GM12878 (cell line): ENCODE measurements at regions not wholly inside any gene's neighbourhood (a gene's known extent, or its start where the extent isn't known, plus 50 kb on each side); places are given as distances from the start of the nearest gene placed in this dataset.

ENCODE experiments used
- BHLHE40 ChIP-seq, 2 experiments: fragments of 450-650 bp in 1 of 2; IDR thresholded peaks; 2 replicates each; pipeline ENCODE4 v1.6.1; 2011 to 2017; ENCODE audit warnings: low read depth in 2 of 2, borderline replicate concordance in 1 of 2, improper control_type of control experiment in 1 of 2, low read length in 1 of 2, mild to moderate bottlenecking in 1 of 2
- ETV6 ChIP-seq, 2 experiments: fragments of 450-650 bp in 1 of 2; IDR thresholded peaks in 1 of 2; conservative IDR thresholded peaks in 1 of 2; 2 replicates each; pipeline ENCODE4 v1.6.1; 2014; ENCODE audit warnings: antibody characterized with exemption in 1 of 2, borderline replicate concordance in 1 of 2, low read depth in 1 of 2, mild to moderate bottlenecking in 1 of 2, moderate library complexity in 1 of 2
- EZH2 ChIP-seq: IDR thresholded peaks from 2 replicates; pipeline ENCODE4 v1.6.1; 2012; ENCODE audit warnings: low read depth, mild to moderate bottlenecking, control low read depth, inconsistent platforms, low read length, borderline replicate concordance; ENCODE audit not compliant: control insufficient read depth
- NRF1 ChIP-seq: conservative IDR thresholded peaks from 2 replicates; pipeline ENCODE4 v1.6.1; 2011; ENCODE audit warnings: mild to moderate bottlenecking, low read depth, low read length, improper control_type of control experiment
- SIX5 ChIP-seq: IDR thresholded peaks from 2 replicates; pipeline ENCODE4 v1.6.1; 2011; ENCODE audit warnings: mild to moderate bottlenecking, low read depth, low read length, moderate library complexity; ENCODE audit not compliant: severe bottlenecking
- YY1 ChIP-seq: IDR thresholded peaks from 2 replicates; pipeline ENCODE4 v1.6.1; 2011; ENCODE audit warnings: low read depth, mild to moderate bottlenecking, low read length
- ZSCAN29 ChIP-seq: fragments of 450-650 bp; IDR thresholded peaks from 2 replicates; pipeline ENCODE4 v1.6.1; 2017; ENCODE audit warnings: mild to moderate bottlenecking, moderate library complexity
- TF ChIP-seq, protein P1 (sequence below), 3 experiments: IDR thresholded peaks in 2 of 3; conservative IDR thresholded peaks in 1 of 3; 2 replicates each; pipeline ENCODE4 v1.5.1; 2011; ENCODE audit warnings: low read depth in 3 of 3, low read length in 3 of 3, mild to moderate bottlenecking in 3 of 3, control low read depth in 2 of 3, moderate library complexity in 2 of 3, inconsistent platforms in 1 of 3, mixed read lengths in 1 of 3; ENCODE audit not compliant: control insufficient read depth in 2 of 3, insufficient read depth in 1 of 3; ENCODE audit errors: extremely low read depth in 1 of 3
- TF ChIP-seq, protein P2 (sequence below): fragments of 450-650 bp; conservative IDR thresholded peaks from 2 replicates; pipeline ENCODE4 v1.6.1; 2017; ENCODE audit warnings: mild to moderate bottlenecking, moderate library complexity

DNA sequence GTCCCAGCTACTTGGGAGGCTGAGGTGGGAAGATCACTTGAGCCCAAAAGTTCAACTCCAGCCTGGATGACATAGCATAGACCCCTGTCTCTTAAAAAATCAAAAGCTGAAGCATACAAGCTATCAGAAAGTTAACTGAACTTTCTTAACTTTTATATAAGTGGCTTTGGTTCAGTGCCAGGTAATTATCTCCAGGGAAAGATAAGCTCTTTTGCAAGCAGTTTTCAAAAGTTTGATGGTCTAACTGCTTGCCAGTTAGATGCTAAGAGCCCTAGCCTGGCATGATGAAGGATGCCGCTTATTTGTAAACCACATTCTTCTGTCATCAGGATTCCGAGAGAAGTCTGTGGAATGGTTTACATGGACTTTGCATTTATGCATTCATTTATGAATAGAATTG is 409.1 kb downstream of the AEBP2 start:
- TF ChIP-seq EZH2 (no peak), ZSCAN29 (no peak), BHLHE40 (IDR thresholded peaks at IDR 0.05; ENCODE audit: borderline replicate concordance in 1 of 2, low read depth in 2 of 2, low read length in 1 of 2) (no peak), YY1 (no peak), SIX5 (no peak), ETV6 (conservative IDR thresholded peaks at IDR 0.05 in 1 of 2, IDR thresholded peaks at IDR 0.05 in 1 of 2; ENCODE audit: borderline replicate concordance in 1 of 2, low read depth in 1 of 2) (no peak), NRF1 (no peak)
- TF ChIP-seq, protein P1, sequence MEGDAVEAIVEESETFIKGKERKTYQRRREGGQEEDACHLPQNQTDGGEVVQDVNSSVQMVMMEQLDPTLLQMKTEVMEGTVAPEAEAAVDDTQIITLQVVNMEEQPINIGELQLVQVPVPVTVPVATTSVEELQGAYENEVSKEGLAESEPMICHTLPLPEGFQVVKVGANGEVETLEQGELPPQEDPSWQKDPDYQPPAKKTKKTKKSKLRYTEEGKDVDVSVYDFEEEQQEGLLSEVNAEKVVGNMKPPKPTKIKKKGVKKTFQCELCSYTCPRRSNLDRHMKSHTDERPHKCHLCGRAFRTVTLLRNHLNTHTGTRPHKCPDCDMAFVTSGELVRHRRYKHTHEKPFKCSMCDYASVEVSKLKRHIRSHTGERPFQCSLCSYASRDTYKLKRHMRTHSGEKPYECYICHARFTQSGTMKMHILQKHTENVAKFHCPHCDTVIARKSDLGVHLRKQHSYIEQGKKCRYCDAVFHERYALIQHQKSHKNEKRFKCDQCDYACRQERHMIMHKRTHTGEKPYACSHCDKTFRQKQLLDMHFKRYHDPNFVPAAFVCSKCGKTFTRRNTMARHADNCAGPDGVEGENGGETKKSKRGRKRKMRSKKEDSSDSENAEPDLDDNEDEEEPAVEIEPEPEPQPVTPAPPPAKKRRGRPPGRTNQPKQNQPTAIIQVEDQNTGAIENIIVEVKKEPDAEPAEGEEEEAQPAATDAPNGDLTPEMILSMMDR (IDR thresholded peaks at IDR 0.05 in 2 of 3, conservative IDR thresholded peaks at IDR 0.05 in 1 of 3; ENCODE audit: control insufficient read depth in 2 of 3, extremely low read depth in 1 of 3, insufficient read depth in 1 of 3, low read depth in 3 of 3, low read length in 3 of 3) = no peak
- TF ChIP-seq, protein P2, sequence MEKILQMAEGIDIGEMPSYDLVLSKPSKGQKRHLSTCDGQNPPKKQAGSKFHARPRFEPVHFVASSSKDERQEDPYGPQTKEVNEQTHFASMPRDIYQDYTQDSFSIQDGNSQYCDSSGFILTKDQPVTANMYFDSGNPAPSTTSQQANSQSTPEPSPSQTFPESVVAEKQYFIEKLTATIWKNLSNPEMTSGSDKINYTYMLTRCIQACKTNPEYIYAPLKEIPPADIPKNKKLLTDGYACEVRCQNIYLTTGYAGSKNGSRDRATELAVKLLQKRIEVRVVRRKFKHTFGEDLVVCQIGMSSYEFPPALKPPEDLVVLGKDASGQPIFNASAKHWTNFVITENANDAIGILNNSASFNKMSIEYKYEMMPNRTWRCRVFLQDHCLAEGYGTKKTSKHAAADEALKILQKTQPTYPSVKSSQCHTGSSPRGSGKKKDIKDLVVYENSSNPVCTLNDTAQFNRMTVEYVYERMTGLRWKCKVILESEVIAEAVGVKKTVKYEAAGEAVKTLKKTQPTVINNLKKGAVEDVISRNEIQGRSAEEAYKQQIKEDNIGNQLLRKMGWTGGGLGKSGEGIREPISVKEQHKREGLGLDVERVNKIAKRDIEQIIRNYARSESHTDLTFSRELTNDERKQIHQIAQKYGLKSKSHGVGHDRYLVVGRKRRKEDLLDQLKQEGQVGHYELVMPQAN = no peak
